VCaP (cell line): ENCODE measurements at regions not wholly inside any gene's neighbourhood (a gene's known extent, or its start where the extent isn't known, plus 50 kb on each side); places are given as distances from the start of the nearest gene placed in this dataset.

Experiments
- H3K27ac ChIP-seq: fragments of 450-650 bp; 2 replicates; pipeline ENCODE4 v1.5.1; 2017
- CTCF ChIP-seq: fragments of 450-650 bp; conservative IDR thresholded peaks from 2 replicates; pipeline ENCODE4 v1.5.1; 2017; ENCODE audit warnings: mild to moderate bottlenecking, moderate library complexity

- H3K27ac ChIP-seq, result no peak overlapping the region
- TF ChIP-seq CTCF, result no peak
Measured at GRCh38 chr10:33993917-33994316, 659.5 kb upstream of the NRP1 start.

- H3K27ac ChIP-seq, result no peak overlapping the region
- no peak for TF ChIP-seq CTCF
Measured at GRCh38 chr10:33991924-33992323, 657.5 kb upstream of the NRP1 start.

- H3K27ac ChIP-seq, result no peak overlapping the region
- TF ChIP-seq CTCF, result no peak
Measured at GRCh38 chr10:33986515-33986914, 652.0 kb upstream of the NRP1 start.

- no peak for TF ChIP-seq CTCF
- no peak overlapping the region for H3K27ac ChIP-seq
Measured at GRCh38 chr10:33986016-33986415, 651.5 kb upstream of the NRP1 start.

- no peak for TF ChIP-seq CTCF
- no peak overlapping the region for H3K27ac ChIP-seq
Measured at GRCh38 chr10:33982995-33983394, 648.5 kb upstream of the NRP1 start.

GRCh38 chr10:33981301-33981700, 646.8 kb upstream of the NRP1 start:
- TF ChIP-seq CTCF, result no peak
- H3K27ac ChIP-seq, result no peak overlapping the region

GRCh38 chr10:33979195-33979594, 644.7 kb upstream of the NRP1 start:
- no peak overlapping the region for H3K27ac ChIP-seq
- TF ChIP-seq CTCF, result no peak

GRCh38 chr10:33975481-33975880, 641.0 kb upstream of the NRP1 start:
- no peak for TF ChIP-seq CTCF
- H3K27ac ChIP-seq, result no peak overlapping the region
